Pancreas (tissue), 10 donors: ENCODE measurements at regions not wholly inside any gene's neighbourhood (a gene's known extent, or its start where the extent isn't known, plus 50 kb on each side); places are given as distances from the start of the nearest gene placed in this dataset.

Experiments
- ATAC-seq, 4 donors: fragments of 200-7000 bp; cut with Tn5 transposase; one replicate each; pipeline versions ENCODE4 v1.8.0 to v1.9.1; 2020; ENCODE audit warnings: mild to moderate bottlenecking in 4 of 4, moderate library complexity in 4 of 4
- DNase-seq, 6 donors: peaks; one replicate each; pipeline ENCODE4 v3.0.0-alpha.2; 2020
- FAIRE-seq: peaks from 2 replicates; lab custom pipeline; 2012; peaks lifted over from hg19 to GRCh38; lab: Jason Lieb, UNC
- H3K27ac ChIP-seq, 4 donors: fragments of 200-600 bp; sonication (generic); 1 replicate in 3 of 4; 2 replicates in 1 of 4; pipeline versions ENCODE4 v1.5.0 to v1.8.0; 2020
- H3K27me3 ChIP-seq, 4 donors: fragments of 200-600 bp; one replicate each; pipeline ENCODE4 v1.8.0; 2021
- H3K36me3 ChIP-seq, 3 donors: fragments of 200-600 bp; sonication (generic) in 1 of 3; one replicate each; pipeline versions ENCODE4 v1.5.0 to v1.8.0; 2020 to 2021
- H3K4me1 ChIP-seq, 3 donors: fragments of 200-600 bp; one replicate each; pipeline ENCODE4 v1.8.0; 2021
- H3K4me3 ChIP-seq, 4 donors: fragments of 200-600 bp; sonication (generic) in 2 of 4; one replicate each; pipeline versions ENCODE4 v1.5.0 to v1.8.0; 2020 to 2021
- H3K9me3 ChIP-seq, 4 donors: fragments of 200-600 bp; one replicate each; pipeline ENCODE4 v1.8.0; 2021
- WGBS, 2 donors: extraction: QIAGEN DNeasy Blood & Tissue Kit; methylation state at CpG; one replicate each; pipeline ENCODE4 v1.1.7; 2013; 5-methylcytosine and 5-hydroxymethylcytosine counted together
- intact Hi-C, 3 donors: fragments of 100-400 bp; cut with DNase I; formaldehyde crosslinking; loops; one replicate each; pipeline versions ENCODE4 v1.11.1 to v1.14.2; 2022
- TF ChIP-seq, protein P1 (sequence below), 4 donors: fragments of 200-600 bp; sonication (generic) in 3 of 4; IDR thresholded peaks; one replicate each; pipeline versions ENCODE4 v1.5.0 to v1.8.0; 2021; ENCODE audit warnings: antibody characterized with exemption in 4 of 4
- donor health status: healthy with polysubstance abuse.
- donor health status: DM: no; HTN: no; CAD: no; lungs with moderate emphysema.
- donor health status: DM: no; HTN: no; CAD: no.
- donor health status: control.
- donor health status: control.
- donor health status: Bipolar disorder and iron deficiency.
- donor health status: DM: yes; HTN: yes; CAD: no.
- donor health status: DM: no; HTN: no; CAD: no.
- donor health status: DM: no; HTN: no; CAD: no.
- donor health status: DM: yes; HTN: yes; CAD: no.

DNA sequence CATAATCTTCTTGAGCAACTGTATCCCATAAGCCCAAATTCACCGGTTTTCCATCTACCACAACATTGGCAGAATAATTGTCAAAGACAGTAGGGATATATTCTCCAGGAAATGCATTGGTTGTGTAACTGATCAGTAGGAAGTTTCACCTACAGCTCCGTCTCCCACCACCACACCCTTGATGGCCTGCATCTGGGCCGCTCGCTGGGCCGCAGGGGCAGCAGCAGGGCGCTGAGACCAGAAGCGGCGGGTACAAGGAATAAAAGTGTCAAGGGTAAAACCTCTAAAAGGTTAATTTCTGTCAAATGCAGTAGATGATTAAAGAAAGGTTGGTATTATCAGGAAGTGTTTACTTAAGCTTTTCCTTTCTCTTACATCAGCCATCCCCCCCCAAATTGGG lies 167.6 kb upstream of the DKK2 start:
- WGBS, 2 donors, result 89 to 92% methylated on average over 8 of the region's 8 CpGs

DNA sequence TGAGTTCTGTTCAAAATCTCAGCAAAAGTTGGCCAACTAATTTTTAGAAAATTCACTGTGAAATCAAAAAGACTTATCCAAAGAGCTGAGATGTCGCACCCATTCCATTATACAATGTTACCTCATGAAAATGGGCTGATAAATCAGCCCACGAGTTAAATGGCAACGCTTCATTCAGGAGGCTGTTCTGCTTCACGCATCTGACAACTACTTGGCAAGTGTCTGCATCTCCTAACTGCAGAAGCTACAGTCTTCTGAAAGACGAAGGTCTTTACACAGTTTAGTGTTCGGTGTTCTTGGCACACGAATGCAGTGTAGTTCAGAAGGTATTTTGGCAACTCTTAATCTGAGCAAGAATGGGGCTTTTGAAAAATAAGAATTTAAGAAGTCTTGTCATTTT lies 166.6 kb upstream of the DKK2 start:
- no peaks in the 10 kb centered on the region for H3K4me1 ChIP-seq
- WGBS, 2 donors, result 70 to 83% methylated on average over 7 of the region's 7 CpGs
- TF ChIP-seq, protein P1, sequence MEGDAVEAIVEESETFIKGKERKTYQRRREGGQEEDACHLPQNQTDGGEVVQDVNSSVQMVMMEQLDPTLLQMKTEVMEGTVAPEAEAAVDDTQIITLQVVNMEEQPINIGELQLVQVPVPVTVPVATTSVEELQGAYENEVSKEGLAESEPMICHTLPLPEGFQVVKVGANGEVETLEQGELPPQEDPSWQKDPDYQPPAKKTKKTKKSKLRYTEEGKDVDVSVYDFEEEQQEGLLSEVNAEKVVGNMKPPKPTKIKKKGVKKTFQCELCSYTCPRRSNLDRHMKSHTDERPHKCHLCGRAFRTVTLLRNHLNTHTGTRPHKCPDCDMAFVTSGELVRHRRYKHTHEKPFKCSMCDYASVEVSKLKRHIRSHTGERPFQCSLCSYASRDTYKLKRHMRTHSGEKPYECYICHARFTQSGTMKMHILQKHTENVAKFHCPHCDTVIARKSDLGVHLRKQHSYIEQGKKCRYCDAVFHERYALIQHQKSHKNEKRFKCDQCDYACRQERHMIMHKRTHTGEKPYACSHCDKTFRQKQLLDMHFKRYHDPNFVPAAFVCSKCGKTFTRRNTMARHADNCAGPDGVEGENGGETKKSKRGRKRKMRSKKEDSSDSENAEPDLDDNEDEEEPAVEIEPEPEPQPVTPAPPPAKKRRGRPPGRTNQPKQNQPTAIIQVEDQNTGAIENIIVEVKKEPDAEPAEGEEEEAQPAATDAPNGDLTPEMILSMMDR (IDR thresholded peaks at IDR 0.05), result no peak
- H3K27me3 ChIP-seq, result no peaks in the 10 kb centered on the region
- H3K4me3 ChIP-seq, result no peak overlapping the region
- intact Hi-C loops, result no loop called here
- no peak for FAIRE-seq
- DNase-seq, result no peak
- H3K9me3 ChIP-seq, result no peaks in the 10 kb centered on the region
- no peak for ATAC-seq
- H3K27ac ChIP-seq, result no peak overlapping the region
- no peaks in the 10 kb centered on the region for H3K36me3 ChIP-seq

More for the DNA sequence above, 167.6 kb upstream of the DKK2 start:
- no peak for FAIRE-seq
- DNase-seq, result peak in 1 of 6 donors; percentile 11
- H3K27ac ChIP-seq, result no peak overlapping the region
- no peaks in the 10 kb centered on the region for H3K36me3 ChIP-seq
- no peak overlapping the region for H3K4me3 ChIP-seq
- intact Hi-C loops, result no loop called here
- no peak for ATAC-seq
- TF ChIP-seq, protein P1 (IDR thresholded peaks at IDR 0.05), result no peak
- no peaks in the 10 kb centered on the region for H3K27me3 ChIP-seq
- no peaks in the 10 kb centered on the region for H3K4me1 ChIP-seq
- no peaks in the 10 kb centered on the region for H3K9me3 ChIP-seq

DNA sequence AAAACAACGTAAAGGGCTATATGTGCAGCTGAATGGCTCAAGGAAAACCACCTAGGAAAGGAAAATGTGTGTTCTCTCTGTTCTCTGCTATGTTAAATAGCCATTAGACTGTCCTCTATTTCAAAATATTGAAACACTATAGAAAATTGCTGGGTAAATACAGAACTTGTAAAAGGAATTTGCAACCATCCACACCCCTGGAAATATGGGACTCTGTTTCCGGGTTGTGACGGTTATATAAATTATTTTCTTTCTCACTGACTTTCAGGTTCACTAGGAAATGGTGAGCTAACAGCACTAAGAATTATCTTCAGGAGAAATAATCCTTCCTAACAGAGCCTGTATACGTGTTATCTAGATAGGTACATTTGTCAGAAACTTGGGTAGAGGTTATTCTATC lies 161.0 kb upstream of the DKK2 start:
- FAIRE-seq (no peak), ATAC-seq (no peak), DNase-seq (no peak)
- H3K9me3 ChIP-seq, result no peaks in the 10 kb centered on the region
- H3K36me3 ChIP-seq, result no peaks in the 10 kb centered on the region
- 70 to 76% methylated on average over 4 of the region's 4 CpGs for WGBS, 2 donors
- H3K4me3 ChIP-seq, result no peak overlapping the region
- intact Hi-C loops, result no loop called here
- TF ChIP-seq, protein P1 (IDR thresholded peaks at IDR 0.05), result no peak
- H3K27ac ChIP-seq, result no peak overlapping the region
- no peaks in the 10 kb centered on the region for H3K4me1 ChIP-seq
- no peaks in the 10 kb centered on the region for H3K27me3 ChIP-seq

DNA sequence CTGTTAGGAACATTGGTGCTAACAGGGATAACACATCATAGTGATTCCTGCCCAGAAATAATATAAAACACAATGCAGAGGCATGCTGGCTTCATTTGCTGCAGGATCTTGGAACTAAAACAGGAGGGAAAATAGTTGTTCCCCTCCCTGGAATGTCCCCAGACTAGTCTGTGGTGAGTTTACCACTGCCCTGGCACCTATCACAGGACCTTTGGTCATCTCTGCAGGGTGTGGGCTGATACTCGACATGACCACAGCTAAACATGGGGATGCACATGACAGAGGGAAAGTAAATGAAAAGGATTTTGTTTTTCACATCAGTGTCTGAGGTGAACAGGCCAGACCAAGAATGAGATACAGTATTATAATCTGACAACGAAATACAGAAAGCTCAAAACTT lies 160.2 kb upstream of the DKK2 start:
- Histone ChIP-seq H3K27ac (no peak overlapping the region), H3K4me1 (no peaks in the 10 kb centered on the region), H3K36me3 (no peaks in the 10 kb centered on the region), H3K27me3 (no peaks in the 10 kb centered on the region), H3K4me3 (no peak overlapping the region), H3K9me3 (no peaks in the 10 kb centered on the region)
- intact Hi-C loops, result no loop called here
- 61 to 70% methylated on average over 2 of the region's 2 CpGs for WGBS, 2 donors
- FAIRE-seq (no peak), DNase-seq (no peak), ATAC-seq (no peak)
- TF ChIP-seq, protein P1 (IDR thresholded peaks at IDR 0.05), result no peak

DNA sequence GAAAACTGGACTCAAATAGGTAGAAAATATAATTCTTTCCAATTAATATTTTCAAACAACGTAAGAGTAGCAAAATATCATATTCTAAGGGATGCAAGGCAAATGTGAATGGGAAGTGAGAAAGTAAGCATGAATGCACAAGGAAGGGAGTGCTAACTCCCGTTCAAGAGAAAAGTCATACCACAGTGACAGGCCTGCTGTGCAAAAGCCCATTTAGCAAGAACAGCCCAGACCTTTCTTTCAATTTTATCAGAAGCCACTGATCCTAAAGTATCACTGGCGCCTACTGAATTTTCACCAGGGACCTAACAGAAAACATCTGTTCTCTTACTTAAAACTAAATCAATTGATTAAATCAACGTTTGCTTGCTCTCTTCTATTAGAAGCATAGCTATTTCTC lies 157.9 kb upstream of the DKK2 start:
- WGBS, 2 donors, result 59 to 72% methylated on average over 4 of the region's 4 CpGs
- H3K27ac ChIP-seq, result no peak overlapping the region
- H3K9me3 ChIP-seq, result no peaks in the 10 kb centered on the region
- no peak overlapping the region for H3K4me3 ChIP-seq
- intact Hi-C loops, result no loop called here
- DNase-seq (no peak), FAIRE-seq (no peak), ATAC-seq (no peak)
- H3K27me3 ChIP-seq, result no peaks in the 10 kb centered on the region
- TF ChIP-seq, protein P1 (IDR thresholded peaks at IDR 0.05), result no peak
- no peaks in the 10 kb centered on the region for H3K36me3 ChIP-seq
- H3K4me1 ChIP-seq, result no peaks in the 10 kb centered on the region
